ENCODE measurements at regions not wholly inside any gene's neighbourhood (a gene's known extent, or its start where the extent isn't known, plus 50 kb on each side); places are given as distances from the start of the nearest gene placed in this dataset.
A peak's percentile ranks its signal among the peaks of the same experiment; 100 is the strongest.

GRCh38 chr7:110281362-110281761 lies 809.6 kb upstream of the LRRN3 start:
- Histone ChIP-seq H3K4me3 (no peak overlapping the region), H3K4me1 (ENCODE audit: control insufficient read depth in 5 of 5, insufficient read depth in 5 of 5, low read length in 5 of 5) (peaks cover 0 to 6% (median 0%) of the 10 kb centered on the region in 5 donors), H3K36me3 (ENCODE audit: control insufficient read depth in 4 of 4, insufficient read depth in 4 of 4, low read length in 4 of 4) (no peaks in the 10 kb centered on the region), H3K9me3 (ENCODE audit: control insufficient read depth in 4 of 4, insufficient read depth in 3 of 4, low read length in 3 of 4) (no peaks in the 10 kb centered on the region), H3K9ac (ENCODE audit: insufficient read depth in 1 of 2, low read length in 2 of 2) (no peak overlapping the region), H3K27me3 (ENCODE audit: control insufficient read depth in 3 of 3, insufficient read depth in 3 of 3, low read length in 2 of 3) (no peaks in the 10 kb centered on the region), H3K27ac (ENCODE audit: low read depth in 1 of 2, low read length in 1 of 2) (no peak overlapping the region)
- TF ChIP-seq, protein P1, sequence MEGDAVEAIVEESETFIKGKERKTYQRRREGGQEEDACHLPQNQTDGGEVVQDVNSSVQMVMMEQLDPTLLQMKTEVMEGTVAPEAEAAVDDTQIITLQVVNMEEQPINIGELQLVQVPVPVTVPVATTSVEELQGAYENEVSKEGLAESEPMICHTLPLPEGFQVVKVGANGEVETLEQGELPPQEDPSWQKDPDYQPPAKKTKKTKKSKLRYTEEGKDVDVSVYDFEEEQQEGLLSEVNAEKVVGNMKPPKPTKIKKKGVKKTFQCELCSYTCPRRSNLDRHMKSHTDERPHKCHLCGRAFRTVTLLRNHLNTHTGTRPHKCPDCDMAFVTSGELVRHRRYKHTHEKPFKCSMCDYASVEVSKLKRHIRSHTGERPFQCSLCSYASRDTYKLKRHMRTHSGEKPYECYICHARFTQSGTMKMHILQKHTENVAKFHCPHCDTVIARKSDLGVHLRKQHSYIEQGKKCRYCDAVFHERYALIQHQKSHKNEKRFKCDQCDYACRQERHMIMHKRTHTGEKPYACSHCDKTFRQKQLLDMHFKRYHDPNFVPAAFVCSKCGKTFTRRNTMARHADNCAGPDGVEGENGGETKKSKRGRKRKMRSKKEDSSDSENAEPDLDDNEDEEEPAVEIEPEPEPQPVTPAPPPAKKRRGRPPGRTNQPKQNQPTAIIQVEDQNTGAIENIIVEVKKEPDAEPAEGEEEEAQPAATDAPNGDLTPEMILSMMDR (IDR thresholded peaks at IDR 0.05; ENCODE audit: control extremely low read depth, extremely low read depth): no peak
- DNase-seq (no peak), ATAC-seq (ENCODE audit: insufficient read depth, low FRiP score) (no peak)
- WGBS, 2 donors: 72 to 83% methylated on average over 4 of the region's 4 CpGs

- no peaks in the 10 kb centered on the region for H3K9me3 ChIP-seq (ENCODE audit: control insufficient read depth in 4 of 4, insufficient read depth in 3 of 4, low read length in 3 of 4)
- H3K4me3 ChIP-seq: no peak overlapping the region
- H3K27ac ChIP-seq (ENCODE audit: low read depth in 1 of 2, low read length in 1 of 2): no peak overlapping the region
- H3K4me1 ChIP-seq (ENCODE audit: control insufficient read depth in 5 of 5, insufficient read depth in 5 of 5, low read length in 5 of 5): peaks cover 0 to 6% (median 0%) of the 10 kb centered on the region in 5 donors
- no peaks in the 10 kb centered on the region for H3K36me3 ChIP-seq (ENCODE audit: control insufficient read depth in 4 of 4, insufficient read depth in 4 of 4, low read length in 4 of 4)
- DNase-seq (peak in 1 of 3 donors; percentile 6), ATAC-seq (ENCODE audit: insufficient read depth, low FRiP score) (no peak)
- no peaks in the 10 kb centered on the region for H3K27me3 ChIP-seq (ENCODE audit: control insufficient read depth in 3 of 3, insufficient read depth in 3 of 3, low read length in 2 of 3)
- H3K9ac ChIP-seq (ENCODE audit: insufficient read depth in 1 of 2, low read length in 2 of 2): no peak overlapping the region
- 68 to 76% methylated on average over 2 of the region's 2 CpGs for WGBS, 2 donors
- TF ChIP-seq, protein P1 (IDR thresholded peaks at IDR 0.05; ENCODE audit: control extremely low read depth, extremely low read depth): no peak
Measured at GRCh38 chr7:110283056-110283455, 807.9 kb upstream of the LRRN3 start.

GRCh38 chr7:110291430-110291829 lies 799.5 kb upstream of the LRRN3 start:
- H3K4me3 ChIP-seq: no peak overlapping the region
- TF ChIP-seq, protein P1 (IDR thresholded peaks at IDR 0.05; ENCODE audit: control extremely low read depth, extremely low read depth): no peak
- no peaks in the 10 kb centered on the region for H3K27me3 ChIP-seq (ENCODE audit: control insufficient read depth in 3 of 3, insufficient read depth in 3 of 3, low read length in 2 of 3)
- WGBS, 2 donors: 82 to 84% methylated on average over 2 of the region's 2 CpGs
- no peaks in the 10 kb centered on the region for H3K9me3 ChIP-seq (ENCODE audit: control insufficient read depth in 4 of 4, insufficient read depth in 3 of 4, low read length in 3 of 4)
- H3K27ac ChIP-seq (ENCODE audit: low read depth in 1 of 2, low read length in 1 of 2): no peak overlapping the region
- H3K36me3 ChIP-seq (ENCODE audit: control insufficient read depth in 4 of 4, insufficient read depth in 4 of 4, low read length in 4 of 4): no peaks in the 10 kb centered on the region
- no peak overlapping the region for H3K9ac ChIP-seq (ENCODE audit: insufficient read depth in 1 of 2, low read length in 2 of 2)
- DNase-seq (no peak), ATAC-seq (ENCODE audit: insufficient read depth, low FRiP score) (no peak)
- H3K4me1 ChIP-seq (ENCODE audit: control insufficient read depth in 5 of 5, insufficient read depth in 5 of 5, low read length in 5 of 5): no peaks in the 10 kb centered on the region

GRCh38 chr7:110296321-110296720 lies 794.6 kb upstream of the LRRN3 start:
- Histone ChIP-seq H3K9me3 (ENCODE audit: control insufficient read depth in 4 of 4, insufficient read depth in 3 of 4, low read length in 3 of 4) (no peaks in the 10 kb centered on the region), H3K36me3 (ENCODE audit: control insufficient read depth in 4 of 4, insufficient read depth in 4 of 4, low read length in 4 of 4) (no peaks in the 10 kb centered on the region), H3K4me1 (ENCODE audit: control insufficient read depth in 5 of 5, insufficient read depth in 5 of 5, low read length in 5 of 5) (no peaks in the 10 kb centered on the region), H3K9ac (ENCODE audit: insufficient read depth in 1 of 2, low read length in 2 of 2) (no peak overlapping the region), H3K27ac (ENCODE audit: low read depth in 1 of 2, low read length in 1 of 2) (no peak overlapping the region), H3K4me3 (no peak overlapping the region), H3K27me3 (ENCODE audit: control insufficient read depth in 3 of 3, insufficient read depth in 3 of 3, low read length in 2 of 3) (no peaks in the 10 kb centered on the region)
- TF ChIP-seq, protein P1 (IDR thresholded peaks at IDR 0.05; ENCODE audit: control extremely low read depth, extremely low read depth): no peak
- DNase-seq: no peak
- ATAC-seq (ENCODE audit: insufficient read depth, low FRiP score): no peak
- 86 to 88% methylated on average over 1 of the region's 1 CpG for WGBS, 2 donors
